HG03108 (cell line): ENCODE measurements at regions not wholly inside any gene's neighbourhood (a gene's known extent, or its start where the extent isn't known, plus 50 kb on each side); places are given as distances from the start of the nearest gene placed in this dataset.

ENCODE experiments used
- ATAC-seq: cut with Tn5 transposase; IDR thresholded peaks from one replicate; pipeline ENCODE4 v1.9.1; 2021; ENCODE audit warnings: moderate library complexity; ENCODE audit not compliant: unreplicated experiment

DNA sequence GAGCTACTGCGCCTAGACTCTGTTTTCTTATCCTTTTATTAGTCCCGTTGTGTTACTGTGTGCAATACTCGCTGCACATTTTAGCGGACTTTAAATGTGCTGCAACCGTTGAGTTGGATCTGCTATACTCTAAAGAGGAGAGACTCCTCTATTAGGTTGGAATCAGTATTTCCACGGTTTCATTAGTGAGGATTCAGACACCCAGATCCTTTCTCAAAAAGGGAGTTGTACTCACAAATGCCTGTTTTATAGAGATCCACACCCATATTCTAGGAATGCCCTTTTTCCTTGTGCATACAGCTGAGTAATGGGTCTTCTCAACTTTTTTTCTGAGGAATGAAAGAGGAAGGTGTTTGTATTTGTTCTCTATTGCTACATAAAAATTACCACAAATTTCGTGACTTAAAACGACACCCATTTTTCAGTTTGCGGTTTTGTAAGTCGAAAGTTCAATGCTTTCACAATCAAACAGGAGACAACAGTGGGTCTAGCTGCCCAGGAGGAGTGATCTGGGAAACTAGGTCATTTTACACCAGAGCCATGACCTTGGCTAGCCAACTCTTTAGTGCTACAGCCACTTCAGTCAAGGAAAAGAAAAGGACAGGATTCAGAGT, 52.8 kb upstream of the SLC44A1 start:
- ATAC-seq = peak; percentile 72

DNA sequence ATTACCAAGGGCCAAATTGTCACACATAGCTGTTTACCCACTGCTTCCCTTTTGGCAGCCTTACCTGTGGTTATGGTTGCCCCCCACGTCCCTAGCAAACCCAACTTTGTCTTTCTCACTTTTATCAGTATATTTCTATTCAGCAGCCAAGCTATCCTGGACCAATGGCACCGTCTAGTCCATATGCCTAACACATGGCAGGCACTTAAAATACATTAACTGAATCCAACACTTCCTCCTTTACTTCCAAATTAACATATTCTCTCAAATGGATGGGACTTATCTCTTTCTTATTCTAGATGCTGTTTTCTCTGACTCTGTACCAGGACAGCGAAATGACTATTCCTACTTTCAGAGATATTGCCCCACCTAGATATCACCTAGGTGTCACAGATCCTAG, 50.9 kb upstream of the SLC44A1 start:
- no peak for ATAC-seq

DNA sequence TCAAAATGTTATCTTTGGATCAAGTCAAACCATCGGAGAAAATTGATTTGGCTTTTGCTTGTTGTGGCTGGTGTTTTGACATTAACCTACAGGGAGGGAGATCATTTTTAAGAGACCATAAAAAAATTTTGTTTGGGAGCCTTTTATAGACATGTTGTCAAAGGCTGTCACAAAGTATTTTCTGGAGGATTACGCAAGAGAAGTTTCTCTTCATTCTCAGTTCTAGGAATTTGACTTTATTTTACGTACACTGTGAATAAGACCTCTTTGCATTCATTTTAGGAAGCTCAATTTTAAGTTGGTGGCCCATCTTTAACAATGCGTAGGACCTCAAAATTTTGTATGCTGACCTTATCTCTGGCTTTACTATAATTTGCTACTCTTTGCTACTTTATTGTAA, 50.2 kb upstream of the SLC44A1 start:
- no peak for ATAC-seq
